ENCODE measurements at regions not wholly inside any gene's neighbourhood (a gene's known extent, or its start where the extent isn't known, plus 50 kb on each side); places are given as distances from the start of the nearest gene placed in this dataset.

DNA sequence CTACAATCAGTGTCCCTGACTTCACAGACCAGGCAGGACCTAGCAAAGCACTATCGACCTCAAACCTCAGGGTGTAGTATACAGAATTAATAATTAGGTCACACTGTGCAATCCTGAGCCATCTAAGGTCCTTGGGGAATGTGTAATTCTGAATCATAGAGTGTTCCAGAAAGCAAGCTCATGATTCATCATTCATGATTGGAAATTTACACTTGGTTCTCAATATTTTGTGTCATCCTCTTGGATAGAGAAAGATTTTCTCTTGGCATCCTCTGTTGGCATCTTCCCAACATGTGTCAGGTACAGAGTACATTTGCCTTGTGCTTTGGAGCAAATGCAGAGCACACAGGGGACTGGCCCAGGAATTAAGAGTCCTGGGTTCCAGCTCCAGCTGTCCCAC lies 245.0 kb upstream of the NT5C1B start:
- TF ChIP-seq, protein P1, sequence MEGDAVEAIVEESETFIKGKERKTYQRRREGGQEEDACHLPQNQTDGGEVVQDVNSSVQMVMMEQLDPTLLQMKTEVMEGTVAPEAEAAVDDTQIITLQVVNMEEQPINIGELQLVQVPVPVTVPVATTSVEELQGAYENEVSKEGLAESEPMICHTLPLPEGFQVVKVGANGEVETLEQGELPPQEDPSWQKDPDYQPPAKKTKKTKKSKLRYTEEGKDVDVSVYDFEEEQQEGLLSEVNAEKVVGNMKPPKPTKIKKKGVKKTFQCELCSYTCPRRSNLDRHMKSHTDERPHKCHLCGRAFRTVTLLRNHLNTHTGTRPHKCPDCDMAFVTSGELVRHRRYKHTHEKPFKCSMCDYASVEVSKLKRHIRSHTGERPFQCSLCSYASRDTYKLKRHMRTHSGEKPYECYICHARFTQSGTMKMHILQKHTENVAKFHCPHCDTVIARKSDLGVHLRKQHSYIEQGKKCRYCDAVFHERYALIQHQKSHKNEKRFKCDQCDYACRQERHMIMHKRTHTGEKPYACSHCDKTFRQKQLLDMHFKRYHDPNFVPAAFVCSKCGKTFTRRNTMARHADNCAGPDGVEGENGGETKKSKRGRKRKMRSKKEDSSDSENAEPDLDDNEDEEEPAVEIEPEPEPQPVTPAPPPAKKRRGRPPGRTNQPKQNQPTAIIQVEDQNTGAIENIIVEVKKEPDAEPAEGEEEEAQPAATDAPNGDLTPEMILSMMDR (IDR thresholded peaks at IDR 0.05 in 4 of 5, conservative IDR thresholded peaks at IDR 0.05 in 1 of 5) = no peak
- TF ChIP-seq POLR2A (IDR thresholded peaks at IDR 0.05) = no peak
- ATAC-seq (peak; percentile 51 to 68), DNase-seq (no peak)
- peaks cover 15 to 24% of the 10 kb centered on the region in 2 donors for H3K4me1 ChIP-seq
- in situ Hi-C loops (cut with MboI; ENCODE audit: low sequenced_read_pairs in 4 of 4) = no loop called here
- no peaks in the 10 kb centered on the region for H3K9me3 ChIP-seq
- no peaks in the 10 kb centered on the region for H3K36me3 ChIP-seq
- H3K27ac ChIP-seq = peak overlapping the region in 1 of 4 donors; percentile 35
- no peaks in the 10 kb centered on the region for H3K27me3 ChIP-seq
- H3K4me3 ChIP-seq = no peak overlapping the region
- intact Hi-C loops (cut with DNase I; ENCODE audit: low total_unique reads) = no loop called here

DNA sequence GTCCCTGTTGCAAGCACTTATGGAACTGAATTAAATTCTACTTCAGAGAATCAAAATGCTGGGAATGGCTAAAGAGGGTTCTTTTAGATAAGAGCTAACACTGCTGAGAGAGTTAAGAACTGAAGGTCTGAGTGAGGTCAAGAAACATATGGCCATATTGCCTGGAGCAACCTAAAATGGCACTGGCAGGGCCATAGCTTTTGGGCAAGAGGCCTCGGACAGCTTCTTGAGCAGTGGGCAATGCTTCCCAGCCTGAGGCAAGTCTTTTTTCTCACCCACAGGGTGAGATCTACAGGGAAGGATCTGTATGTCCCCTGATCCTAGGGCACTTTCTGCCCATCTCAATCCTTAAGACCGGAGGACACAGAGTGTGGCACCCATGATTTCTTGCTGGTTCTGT lies 244.6 kb upstream of the NT5C1B start:
- no peak overlapping the region for H3K4me3 ChIP-seq
- ATAC-seq (peak in 1 of 2 donors; percentile 17), DNase-seq (no peak)
- no peaks in the 10 kb centered on the region for H3K27me3 ChIP-seq
- intact Hi-C loops (cut with DNase I; ENCODE audit: low total_unique reads) (no loop called here), in situ Hi-C loops (cut with MboI; ENCODE audit: low sequenced_read_pairs in 4 of 4) (no loop called here)
- H3K36me3 ChIP-seq = no peaks in the 10 kb centered on the region
- peaks cover 19 to 27% of the 10 kb centered on the region in 2 donors for H3K4me1 ChIP-seq
- peak overlapping the region in 1 of 4 donors; percentile 35 for H3K27ac ChIP-seq
- H3K9me3 ChIP-seq = no peaks in the 10 kb centered on the region
- TF ChIP-seq, protein P1 (IDR thresholded peaks at IDR 0.05 in 4 of 5, conservative IDR thresholded peaks at IDR 0.05 in 1 of 5) = no peak
- TF ChIP-seq POLR2A (IDR thresholded peaks at IDR 0.05) = no peak

DNA sequence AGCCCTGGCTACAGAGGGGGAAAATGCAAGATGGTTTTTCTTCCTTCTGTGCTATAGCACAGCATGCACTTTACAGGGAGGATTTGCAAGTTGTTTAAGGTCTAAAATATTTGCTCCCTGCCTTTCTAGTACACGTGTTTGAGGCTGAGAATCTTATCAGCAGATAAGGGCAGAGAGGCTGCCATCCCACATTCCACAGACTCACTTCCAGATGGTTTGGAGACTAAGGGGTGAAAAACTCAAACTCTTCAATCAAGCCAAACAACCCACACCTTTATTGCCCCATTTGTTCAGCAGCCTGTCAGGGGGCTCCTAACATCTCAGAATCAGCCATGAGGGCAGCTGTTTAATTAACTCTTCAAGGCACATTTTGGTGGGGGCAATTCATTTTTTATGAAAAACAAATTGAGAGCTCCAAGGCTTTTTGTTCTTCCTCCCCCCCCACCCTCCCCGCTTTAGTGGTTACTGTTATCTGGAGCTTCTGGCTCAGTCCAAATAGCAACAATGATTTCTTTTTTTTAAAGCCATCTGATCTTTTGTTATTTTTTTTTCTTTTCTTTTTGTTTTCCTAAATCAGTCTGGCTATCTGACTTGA lies 242.6 kb upstream of the NT5C1B start:
- Histone ChIP-seq H3K36me3 (no peaks in the 10 kb centered on the region), H3K4me1 (peaks cover 19 to 27% of the 10 kb centered on the region in 2 donors), H3K27me3 (no peaks in the 10 kb centered on the region), H3K9me3 (no peaks in the 10 kb centered on the region), H3K4me3 (no peak overlapping the region), H3K27ac (no peak overlapping the region)
- in situ Hi-C loops (cut with MboI; ENCODE audit: low sequenced_read_pairs in 4 of 4) (no loop called here), intact Hi-C loops (cut with DNase I; ENCODE audit: low total_unique reads) (no loop called here)
- no peak for DNase-seq
- ATAC-seq = no peak
- TF ChIP-seq, protein P1 (IDR thresholded peaks at IDR 0.05 in 4 of 5, conservative IDR thresholded peaks at IDR 0.05 in 1 of 5) = no peak
- no peak for TF ChIP-seq POLR2A (IDR thresholded peaks at IDR 0.05)

DNA sequence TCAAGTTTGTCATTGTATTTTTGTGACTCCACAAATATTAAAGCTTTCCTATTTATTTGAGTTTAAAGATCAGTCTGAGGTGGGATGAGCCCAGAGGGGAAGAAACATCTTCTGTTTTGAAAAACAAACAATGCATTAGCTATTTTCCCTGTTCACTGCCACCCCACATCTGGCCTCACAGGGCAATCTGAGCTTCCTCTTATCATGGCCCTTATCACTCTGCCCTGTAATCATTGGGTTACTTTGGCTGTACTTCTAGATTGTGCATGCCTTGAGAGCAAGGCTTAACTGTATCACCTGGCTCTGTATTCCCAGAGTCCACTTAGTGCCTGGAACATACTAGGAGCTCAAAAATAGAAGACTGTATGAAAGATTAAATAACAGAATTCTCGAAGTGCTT lies 241.6 kb upstream of the NT5C1B start:
- no peak for TF ChIP-seq POLR2A (IDR thresholded peaks at IDR 0.05)
- TF ChIP-seq, protein P1 (IDR thresholded peaks at IDR 0.05 in 4 of 5, conservative IDR thresholded peaks at IDR 0.05 in 1 of 5) = no peak
- Histone ChIP-seq H3K4me1 (peaks cover 19 to 27% of the 10 kb centered on the region in 2 donors), H3K27me3 (no peaks in the 10 kb centered on the region), H3K9me3 (no peaks in the 10 kb centered on the region), H3K4me3 (no peak overlapping the region), H3K27ac (no peak overlapping the region), H3K36me3 (no peaks in the 10 kb centered on the region)
- intact Hi-C loops (cut with DNase I; ENCODE audit: low total_unique reads) = no loop called here
- in situ Hi-C loops (cut with MboI; ENCODE audit: low sequenced_read_pairs in 4 of 4) = no loop called here
- no peak for ATAC-seq
- DNase-seq = no peak

DNA sequence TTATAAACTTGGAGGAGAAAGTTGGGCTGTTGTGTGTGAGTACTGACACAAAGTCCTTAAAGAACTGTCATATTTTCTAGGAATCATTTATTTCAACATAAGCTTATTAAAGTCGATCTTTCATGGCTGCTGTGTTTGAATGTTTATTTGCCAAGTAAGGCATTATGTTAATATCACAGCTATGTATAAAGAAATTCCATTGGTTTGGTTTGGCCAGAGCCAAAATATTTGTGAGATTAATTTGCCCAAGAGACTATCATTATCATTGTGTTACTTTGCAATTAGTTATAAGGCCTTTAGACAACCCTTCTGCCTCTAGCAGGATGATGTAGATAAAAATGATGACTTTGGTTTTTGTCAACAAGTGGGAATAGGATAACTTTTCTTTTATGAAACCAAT lies 240.6 kb upstream of the NT5C1B start:
- H3K27me3 ChIP-seq = no peaks in the 10 kb centered on the region
- DNase-seq (no peak), ATAC-seq (no peak)
- H3K4me3 ChIP-seq = no peak overlapping the region
- no peaks in the 10 kb centered on the region for H3K9me3 ChIP-seq
- no peak for TF ChIP-seq POLR2A (IDR thresholded peaks at IDR 0.05)
- TF ChIP-seq, protein P1 (IDR thresholded peaks at IDR 0.05 in 4 of 5, conservative IDR thresholded peaks at IDR 0.05 in 1 of 5) = no peak
- intact Hi-C loops (cut with DNase I; ENCODE audit: low total_unique reads) (no loop called here), in situ Hi-C loops (cut with MboI; ENCODE audit: low sequenced_read_pairs in 4 of 4) (no loop called here)
- H3K4me1 ChIP-seq = peaks cover 19 to 29% of the 10 kb centered on the region in 2 donors
- no peaks in the 10 kb centered on the region for H3K36me3 ChIP-seq
- peak overlapping the region in 2 of 4 donors; percentile 4 to 48 for H3K27ac ChIP-seq
